Spleen (tissue), 11 donors: ENCODE measurements at regions not wholly inside any gene's neighbourhood (a gene's known extent, or its start where the extent isn't known, plus 50 kb on each side); places are given as distances from the start of the nearest gene placed in this dataset.

Source experiments
- DNase-seq: peaks from one replicate; pipeline ENCODE4 v3.0.0-alpha.2; 2020
- H3K27ac ChIP-seq, 8 donors: fragments of 200-600 bp; sonication (generic) in 7 of 8; 1 replicate in 4 of 8; 2 replicates in 4 of 8; pipeline versions ENCODE4 v1.5.0 to v1.8.0; 2016 to 2021; ENCODE audit warnings: inconsistent platforms in 4 of 8, mild to moderate bottlenecking in 4 of 8, moderate library complexity in 1 of 8
- H3K27me3 ChIP-seq, 7 donors: fragments of 200-600 bp; sonication (generic) in 6 of 7; replicated peaks in 1 of 7; 1 replicate in 4 of 7; 2 replicates in 3 of 7; pipeline versions ENCODE4 v1.5.0 to v1.8.0; 2016 to 2021; ENCODE audit warnings: inconsistent platforms in 3 of 7, mild to moderate bottlenecking in 1 of 7
- H3K36me3 ChIP-seq, 6 donors: fragments of 200-600 bp; sonication (generic) in 5 of 6; 1 replicate in 4 of 6; 2 replicates in 2 of 6; pipeline versions ENCODE4 v1.5.0 to v1.8.0; 2016 to 2021; ENCODE audit warnings: inconsistent platforms in 2 of 6
- H3K4me1 ChIP-seq, 6 donors: fragments of 200-600 bp; sonication (generic) in 5 of 6; 1 replicate in 3 of 6; 2 replicates in 3 of 6; pipeline versions ENCODE4 v1.5.0 to v1.8.0; 2016 to 2021; ENCODE audit warnings: inconsistent platforms in 3 of 6
- H3K4me3 ChIP-seq, 8 donors: fragments of 200-600 bp; sonication (generic) in 7 of 8; 1 replicate in 4 of 8; 2 replicates in 4 of 8; pipeline versions ENCODE4 v1.5.0 to v1.8.0; 2016 to 2021; ENCODE audit warnings: inconsistent platforms in 4 of 8, mild to moderate bottlenecking in 4 of 8, moderate library complexity in 2 of 8
- H3K9me3 ChIP-seq, 8 donors: fragments of 200-600 bp; sonication (generic) in 7 of 8; 1 replicate in 4 of 8; 2 replicates in 4 of 8; pipeline versions ENCODE4 v1.5.0 to v1.8.0; 2016 to 2021; ENCODE audit warnings: inconsistent platforms in 4 of 8
- POLR2A ChIP-seq, 3 donors: fragments of 450-650 bp; IDR thresholded peaks; one replicate each; pipeline ENCODE4 v1.5.1; 2017; ENCODE audit warnings: antibody characterized with exemption in 3 of 3, mild to moderate bottlenecking in 1 of 3
- POLR2AphosphoS5 ChIP-seq, 3 donors: sonication (generic); formaldehyde crosslinking; IDR thresholded peaks; one replicate each; pipeline ENCODE4 v1.5.1; 2017; ENCODE audit warnings: antibody characterized with exemption in 3 of 3
- WGBS, 5 donors: extraction: QIAGEN DNeasy Blood & Tissue Kit in 3 of 5; methylation state at CpG; one replicate each; pipeline versions ENCODE4 v1.1.5 to v1.1.7; 2013 to 2018; 5-methylcytosine and 5-hydroxymethylcytosine counted together
- intact Hi-C: fragments of 100-400 bp; cut with DNase I; formaldehyde crosslinking; loops from one replicate; pipeline ENCODE4 v1.15.0; 2023; ENCODE audit warnings: low total_unique reads
- TF ChIP-seq, protein P1 (sequence below), 11 experiments: fragments of 200-600 bp in 7 of 11; fragments of 450-650 bp in 4 of 11; sonication (generic) in 4 of 11; IDR thresholded peaks in 8 of 11; conservative IDR thresholded peaks in 3 of 11; 1 replicate in 7 of 11; 2 replicates in 4 of 11; pipeline versions ENCODE4 v1.4.0 to v1.8.0; 2016 to 2021; ENCODE audit warnings: antibody characterized with exemption in 11 of 11, inconsistent platforms in 4 of 11, mild to moderate bottlenecking in 1 of 11
- donor health status: healthy with polysubstance abuse.
- donor health status: DM: no; HTN: no; CAD: no; lungs with moderate emphysema.
- donor health status: DM: no; HTN: no; CAD: no.
- donor health status: Bipolar disorder and iron deficiency.
- donor health status: healthy.
- donor health status: DM: no; HTN: no; CAD: no.
- donor health status: DM: yes; HTN: yes; CAD: no.

DNA sequence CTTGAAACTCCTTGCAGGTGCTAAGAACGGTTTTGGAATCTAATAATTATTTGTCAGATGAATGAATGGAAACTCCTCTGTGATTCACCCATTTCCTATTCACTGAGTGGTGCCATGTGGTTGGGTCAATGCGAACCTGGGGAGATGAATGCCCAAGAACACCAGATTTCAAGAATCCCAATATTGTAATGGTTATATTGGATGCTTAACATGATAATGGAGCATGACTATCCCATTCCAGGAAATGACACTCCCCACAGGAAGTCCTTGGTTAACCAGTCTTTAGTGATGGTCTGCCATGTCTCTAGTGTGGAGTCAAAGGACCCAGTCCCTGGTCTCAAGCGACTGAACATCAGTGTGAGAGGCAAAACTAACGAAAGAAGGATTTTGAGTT, 67.9 kb upstream of the ST3GAL5 start:
- no peak for DNase-seq
- no peaks in the 10 kb centered on the region for H3K27me3 ChIP-seq
- peaks cover 0 to 13% (median 8%) of the 10 kb centered on the region in 8 donors for H3K9me3 ChIP-seq
- WGBS, 5 donors: 91 to 98% (median 93%) methylated on average over 4 of the region's 4 CpGs
- no peaks in the 10 kb centered on the region for H3K4me1 ChIP-seq
- intact Hi-C loops: no loop called here
- no peak overlapping the region for H3K4me3 ChIP-seq
- TF ChIP-seq POLR2A (IDR thresholded peaks at IDR 0.05) (no peak), POLR2AphosphoS5 (IDR thresholded peaks at IDR 0.05) (no peak)
- TF ChIP-seq, protein P1, sequence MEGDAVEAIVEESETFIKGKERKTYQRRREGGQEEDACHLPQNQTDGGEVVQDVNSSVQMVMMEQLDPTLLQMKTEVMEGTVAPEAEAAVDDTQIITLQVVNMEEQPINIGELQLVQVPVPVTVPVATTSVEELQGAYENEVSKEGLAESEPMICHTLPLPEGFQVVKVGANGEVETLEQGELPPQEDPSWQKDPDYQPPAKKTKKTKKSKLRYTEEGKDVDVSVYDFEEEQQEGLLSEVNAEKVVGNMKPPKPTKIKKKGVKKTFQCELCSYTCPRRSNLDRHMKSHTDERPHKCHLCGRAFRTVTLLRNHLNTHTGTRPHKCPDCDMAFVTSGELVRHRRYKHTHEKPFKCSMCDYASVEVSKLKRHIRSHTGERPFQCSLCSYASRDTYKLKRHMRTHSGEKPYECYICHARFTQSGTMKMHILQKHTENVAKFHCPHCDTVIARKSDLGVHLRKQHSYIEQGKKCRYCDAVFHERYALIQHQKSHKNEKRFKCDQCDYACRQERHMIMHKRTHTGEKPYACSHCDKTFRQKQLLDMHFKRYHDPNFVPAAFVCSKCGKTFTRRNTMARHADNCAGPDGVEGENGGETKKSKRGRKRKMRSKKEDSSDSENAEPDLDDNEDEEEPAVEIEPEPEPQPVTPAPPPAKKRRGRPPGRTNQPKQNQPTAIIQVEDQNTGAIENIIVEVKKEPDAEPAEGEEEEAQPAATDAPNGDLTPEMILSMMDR (IDR thresholded peaks at IDR 0.05 in 8 of 11, conservative IDR thresholded peaks at IDR 0.05 in 3 of 11): no peak
- H3K36me3 ChIP-seq: no peaks in the 10 kb centered on the region
- no peak overlapping the region for H3K27ac ChIP-seq

- H3K36me3 ChIP-seq: no peaks in the 10 kb centered on the region
- no peak overlapping the region for H3K4me3 ChIP-seq
- no peaks in the 10 kb centered on the region for H3K27me3 ChIP-seq
- WGBS, 5 donors: 82 to 91% (median 88%) methylated on average over 10 of the region's 10 CpGs
- no peak for DNase-seq
- intact Hi-C loops: no loop called here
- TF ChIP-seq POLR2A (IDR thresholded peaks at IDR 0.05) (no peak), POLR2AphosphoS5 (IDR thresholded peaks at IDR 0.05) (no peak)
- TF ChIP-seq, protein P1 (IDR thresholded peaks at IDR 0.05 in 8 of 11, conservative IDR thresholded peaks at IDR 0.05 in 3 of 11): no peak
- H3K27ac ChIP-seq: no peak overlapping the region
- peaks cover 0 to 1% (median 0%) of the 10 kb centered on the region in 6 donors for H3K4me1 ChIP-seq
- no peaks in the 10 kb centered on the region for H3K9me3 ChIP-seq
These were observed 66.0 kb upstream of the ST3GAL5 start for GRCh38 chr2:85954590-85955458.

GRCh38 chr2:85954192-85954589, 65.4 kb upstream of the ST3GAL5 start:
- Histone ChIP-seq H3K27ac (no peak overlapping the region), H3K9me3 (no peaks in the 10 kb centered on the region), H3K4me3 (no peak overlapping the region), H3K36me3 (no peaks in the 10 kb centered on the region), H3K4me1 (peaks cover 0 to 7% (median 5%) of the 10 kb centered on the region in 6 donors), H3K27me3 (no peaks in the 10 kb centered on the region)
- 90 to 97% (median 95%) methylated on average over 4 of the region's 4 CpGs for WGBS, 5 donors
- DNase-seq: no peak
- TF ChIP-seq POLR2A (IDR thresholded peaks at IDR 0.05): no peak
- TF ChIP-seq, protein P1 (IDR thresholded peaks at IDR 0.05 in 8 of 11, conservative IDR thresholded peaks at IDR 0.05 in 3 of 11): no peak
- TF ChIP-seq POLR2AphosphoS5 (IDR thresholded peaks at IDR 0.05): no peak
- intact Hi-C loops: no loop called here

- Histone ChIP-seq H3K36me3 (no peaks in the 10 kb centered on the region), H3K27me3 (no peaks in the 10 kb centered on the region), H3K27ac (no peak overlapping the region), H3K4me3 (no peak overlapping the region), H3K4me1 (peaks cover 0 to 11% (median 7%) of the 10 kb centered on the region in 6 donors), H3K9me3 (peaks cover 0 to 2% (median under 1%) of the 10 kb centered on the region in 8 donors)
- 54 to 76% (median 68%) methylated on average over 5 of the region's 5 CpGs for WGBS, 5 donors
- DNase-seq: no peak
- TF ChIP-seq POLR2A (IDR thresholded peaks at IDR 0.05): no peak
- no peak for TF ChIP-seq POLR2AphosphoS5 (IDR thresholded peaks at IDR 0.05)
- TF ChIP-seq, protein P1 (IDR thresholded peaks at IDR 0.05 in 8 of 11, conservative IDR thresholded peaks at IDR 0.05 in 3 of 11): no peak
- intact Hi-C loops: no loop called here
These were observed 64.7 kb upstream of the ST3GAL5 start for GRCh38 chr2:85953476-85953875.
